ENCODE measurements at regions not wholly inside any gene's neighbourhood (a gene's known extent, or its start where the extent isn't known, plus 50 kb on each side); places are given as distances from the start of the nearest gene placed in this dataset.
A peak's percentile ranks its signal among the peaks of the same experiment; 100 is the strongest.

GRCh38 chr7:153100691-153101237 lies 341.2 kb downstream of the ACTR3B start (continued):
- TF ChIP-seq ZNF532 (CRISPR knock-in tag; IDR thresholded peaks at IDR 0.05; ENCODE audit: borderline replicate concordance) (no peak), ZBTB21 (CRISPR knock-in tag; IDR thresholded peaks at IDR 0.05; ENCODE audit: borderline replicate concordance) (no peak), GRHL2 (CRISPR knock-in tag; IDR thresholded peaks at IDR 0.05; ENCODE audit: insufficient replicate concordance, severe bottlenecking) (no peak)

GRCh38 chr7:153103202-153103601 lies 343.6 kb downstream of the ACTR3B start:
- H3K4me3 Mint-ChIP-seq, result no peak overlapping the region
- ChIA-PET POLR2A (no interaction called here), CTCF (interaction anchor here (1.0 to 1.2 kb wide), 3 partner anchors 9 to 19 kb away, joined by 3 to 4 read pairs (median 4); no protein-coding TSS in a partner anchor)
- no peaks in the 10 kb centered on the region; the same call in 1 of the 2 replicates for H3K27me3 Mint-ChIP-seq (ENCODE audit: low read depth)
- TF ChIP-seq ZMAT4 (CRISPR knock-in tag; IDR thresholded peaks at IDR 0.05) (no peak), ELF4 (CRISPR knock-in tag; IDR thresholded peaks at IDR 0.05; ENCODE audit: low read depth) (no peak), ETV6 (CRISPR knock-in tag; IDR thresholded peaks at IDR 0.05) (no peak), ZSCAN18 (CRISPR knock-in tag; IDR thresholded peaks at IDR 0.05) (no peak), FOXP4 (CRISPR knock-in tag; IDR thresholded peaks at IDR 0.05) (no peak), SMAD3 (CRISPR knock-in tag; IDR thresholded peaks at IDR 0.05; ENCODE audit: borderline replicate concordance) (no peak), ZNF263 (CRISPR knock-in tag; IDR thresholded peaks at IDR 0.05; ENCODE audit: low read depth) (no peak), EMX1 (CRISPR knock-in tag; IDR thresholded peaks at IDR 0.05) (no peak), CREM (CRISPR knock-in tag; IDR thresholded peaks at IDR 0.05) (no peak), E2F1 (CRISPR knock-in tag; IDR thresholded peaks at IDR 0.05) (no peak), ZNF281 (CRISPR knock-in tag; IDR thresholded peaks at IDR 0.05) (no peak), HMGA2 (CRISPR knock-in tag; IDR thresholded peaks at IDR 0.05) (no peak)
- H3K9me3 Mint-ChIP-seq, result peaks cover 27% of the 10 kb centered on the region
- H3K4me1 Mint-ChIP-seq, result peaks cover 3% of the 10 kb centered on the region
- no peak overlapping the region for H3K27ac Mint-ChIP-seq
- DNase-seq (ENCODE audit: low spot score) (no peak), ATAC-seq (peak; percentile 71)
- H3K36me3 Mint-ChIP-seq, result peaks cover 5% of the 10 kb centered on the region; the same call in 1 of the 2 replicates

Data from WTC11 (cell line).